HG02588 (cell line): ENCODE measurements at regions not wholly inside any gene's neighbourhood (a gene's known extent, or its start where the extent isn't known, plus 50 kb on each side); places are given as distances from the start of the nearest gene placed in this dataset.

Experiments
- ATAC-seq: cut with Tn5 transposase; IDR thresholded peaks from one replicate; pipeline ENCODE4 v1.9.1; 2021; ENCODE audit warnings: mild to moderate bottlenecking, moderate library complexity; ENCODE audit not compliant: unreplicated experiment

DNA sequence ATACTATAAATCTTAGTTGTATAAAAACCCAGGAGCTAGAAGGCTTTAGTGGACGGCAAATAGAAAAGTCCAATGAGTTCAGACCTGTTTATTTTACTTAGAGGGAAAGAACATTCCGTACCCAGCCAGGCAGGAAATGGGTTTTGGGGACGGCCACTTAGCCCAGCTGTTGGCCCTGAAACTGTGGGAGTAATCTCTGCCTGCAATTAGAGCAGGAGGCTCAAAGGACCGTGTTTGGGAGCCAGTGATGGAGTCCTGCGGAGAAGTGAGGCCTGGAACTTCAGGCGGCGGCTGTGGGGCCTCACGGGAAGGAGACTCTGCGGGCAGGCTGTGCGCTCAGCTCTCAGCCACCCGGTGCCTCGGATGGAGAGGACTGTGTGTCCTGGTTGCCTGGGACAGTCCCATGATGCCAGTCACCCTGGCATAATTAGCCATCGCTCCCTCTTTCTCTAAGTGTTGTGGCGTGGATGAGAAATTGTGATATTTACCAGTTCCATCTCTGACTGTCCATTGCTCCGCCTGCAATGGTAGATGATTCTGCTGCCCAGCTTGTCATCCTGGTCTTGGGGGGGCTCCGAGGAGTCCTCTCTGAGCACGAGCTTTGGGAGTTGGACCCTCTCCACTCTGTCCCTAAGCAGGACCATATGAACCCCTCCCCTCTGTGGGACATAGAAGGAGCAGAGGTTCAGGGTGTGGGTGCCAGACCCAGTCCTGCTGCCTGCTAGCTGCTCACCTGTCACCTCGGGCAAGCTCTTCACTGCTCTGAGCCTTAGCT is 530.3 kb downstream of the TBC1D22A start:
- no peak for ATAC-seq

GRCh38 chr22:47291565-47292495 is 529.4 kb downstream of the TBC1D22A start:
- ATAC-seq, result no peak

- no peak for ATAC-seq
Measured at GRCh38 chr22:47290706-47291430, 528.4 kb downstream of the TBC1D22A start.

DNA sequence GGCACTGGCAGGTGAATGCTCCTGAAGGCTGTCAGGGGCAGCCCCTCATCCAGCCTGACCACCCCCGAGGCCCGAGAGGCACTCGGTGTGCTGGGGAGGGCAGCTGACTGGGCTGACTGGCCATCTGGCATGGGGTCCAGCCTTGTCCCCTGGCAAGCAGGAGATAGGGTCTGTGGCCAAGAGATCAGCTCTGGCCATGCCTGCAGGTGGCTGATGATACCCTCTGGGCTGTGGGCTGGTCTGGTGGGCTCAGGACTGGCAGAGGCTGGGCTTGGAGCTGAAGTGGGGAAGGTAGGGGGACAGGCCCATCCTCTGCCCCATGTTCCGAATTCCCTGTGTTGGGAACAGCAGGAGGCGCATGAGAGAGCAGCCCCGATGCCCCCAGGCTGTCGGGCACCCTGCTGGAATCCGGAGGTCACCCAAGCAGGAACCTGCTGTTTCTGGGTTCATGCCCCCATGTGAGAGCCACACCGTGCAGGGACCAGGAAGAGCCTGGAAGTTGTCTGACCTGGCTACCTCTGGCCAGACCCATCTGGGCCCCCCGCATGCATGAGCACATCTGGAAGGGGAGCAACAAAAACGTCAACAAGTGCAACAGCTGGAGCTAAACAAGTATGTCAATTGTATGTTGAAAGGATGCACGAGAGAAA is 527.0 kb downstream of the TBC1D22A start:
- ATAC-seq, result no peak

GRCh38 chr22:47288680-47289079 is 526.2 kb downstream of the TBC1D22A start:
- no peak for ATAC-seq

- ATAC-seq, result no peak
Measured at GRCh38 chr22:47287516-47287915, 525.1 kb downstream of the TBC1D22A start.

DNA sequence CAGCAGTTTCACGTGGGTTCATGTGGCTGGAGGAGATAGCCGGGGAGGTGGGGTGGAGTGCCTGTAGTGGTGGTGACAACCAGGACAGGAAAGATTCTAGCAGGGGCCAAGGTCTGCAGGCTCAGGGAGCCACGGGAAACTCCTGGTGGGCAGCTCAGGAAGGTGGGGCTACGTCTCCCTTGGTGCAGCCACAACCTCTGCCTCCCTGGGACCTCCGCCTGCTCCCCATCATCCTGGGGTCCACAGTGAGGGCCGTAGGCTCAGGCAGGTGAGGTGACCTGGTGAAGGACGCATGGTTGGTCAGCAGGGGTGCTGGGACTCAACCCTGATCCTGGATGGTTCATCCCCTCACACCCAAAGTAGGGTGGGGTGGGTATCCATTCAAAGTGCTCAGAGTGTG is 524.1 kb downstream of the TBC1D22A start:
- ATAC-seq, result no peak

- no peak for ATAC-seq
Measured at GRCh38 chr22:47285981-47286380, 523.5 kb downstream of the TBC1D22A start.

DNA sequence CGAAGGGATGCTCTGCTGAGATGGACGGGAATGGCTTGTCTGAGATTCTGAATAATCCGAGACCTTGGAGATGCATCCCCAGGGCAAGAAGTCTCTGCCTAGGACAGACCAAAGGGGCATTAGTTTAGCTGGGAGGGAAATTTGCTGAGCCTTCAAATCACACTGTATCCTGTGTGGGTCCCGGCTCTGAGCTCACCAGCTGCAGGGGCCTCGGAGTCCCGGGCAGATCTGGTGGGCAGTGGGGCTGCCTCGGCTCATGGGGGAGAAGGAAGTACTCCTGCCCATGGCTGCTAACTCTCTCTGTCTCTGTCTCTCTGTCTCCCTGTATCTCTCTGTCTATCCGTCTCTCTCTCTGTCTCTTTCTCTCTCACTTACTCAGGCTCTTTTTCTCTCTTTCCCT is 522.4 kb downstream of the TBC1D22A start:
- no peak for ATAC-seq

GRCh38 chr22:47284360-47284759 is 521.9 kb downstream of the TBC1D22A start:
- no peak for ATAC-seq

GRCh38 chr22:47283616-47284270 is 521.3 kb downstream of the TBC1D22A start:
- ATAC-seq, result no peak

DNA sequence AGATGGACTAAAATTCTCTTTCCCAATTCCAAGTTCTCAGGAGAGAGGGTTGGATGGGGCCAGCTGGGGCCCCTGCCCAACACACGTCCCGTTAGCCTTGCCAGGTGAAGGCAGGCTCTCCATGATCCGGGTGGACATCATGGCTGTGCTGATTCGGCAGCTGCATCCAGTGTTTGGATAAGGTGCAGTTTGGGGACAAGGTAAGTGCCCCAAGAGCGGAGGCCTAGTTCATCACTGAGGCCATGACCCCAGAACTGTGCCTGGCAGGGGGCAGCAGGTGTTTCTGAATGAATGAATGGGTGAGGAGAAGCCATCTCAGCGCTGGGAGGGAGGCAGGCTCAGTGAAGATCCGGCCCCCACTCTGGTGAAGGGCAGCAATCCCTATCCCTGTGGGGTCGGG is 520.4 kb downstream of the TBC1D22A start:
- no peak for ATAC-seq

GRCh38 chr22:47282366-47282765 is 519.9 kb downstream of the TBC1D22A start:
- no peak for ATAC-seq

GRCh38 chr22:47281126-47282106 is 519.0 kb downstream of the TBC1D22A start:
- ATAC-seq, result no peak

GRCh38 chr22:47280301-47280700 is 517.9 kb downstream of the TBC1D22A start:
- no peak for ATAC-seq

GRCh38 chr22:47279746-47280145 is 517.3 kb downstream of the TBC1D22A start:
- no peak for ATAC-seq

DNA sequence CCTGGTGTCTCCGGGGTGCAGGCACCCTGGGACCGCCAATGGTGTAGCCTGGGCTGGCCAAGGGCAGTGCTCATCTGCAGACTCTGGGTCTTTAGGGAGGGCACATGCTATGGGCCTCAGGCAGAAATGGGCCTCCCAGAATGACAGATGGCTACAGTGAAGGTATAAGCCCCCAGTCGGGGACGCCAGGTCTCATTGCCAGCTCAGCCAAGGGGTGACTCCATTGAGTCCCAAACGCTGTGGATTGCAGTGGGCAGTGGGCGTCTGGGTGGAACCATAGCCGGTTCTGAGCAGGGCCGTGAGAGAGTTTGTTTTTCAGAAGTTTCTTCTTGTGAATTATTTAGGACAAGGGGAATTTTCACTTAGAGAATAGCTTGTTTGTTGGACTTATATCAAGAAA is 516.9 kb downstream of the TBC1D22A start:
- ATAC-seq, result no peak

- no peak for ATAC-seq
Measured at GRCh38 chr22:47278655-47279054, 516.2 kb downstream of the TBC1D22A start.

GRCh38 chr22:47277531-47277930 is 515.1 kb downstream of the TBC1D22A start:
- no peak for ATAC-seq
